22Rv1 (cell line): ENCODE measurements at regions not wholly inside any gene's neighbourhood (a gene's known extent, or its start where the extent isn't known, plus 50 kb on each side); places are given as distances from the start of the nearest gene placed in this dataset.

Experiments used
- ZFX ChIP-seq: fragments of 450-650 bp; IDR thresholded peaks from 2 replicates; pipeline ENCODE4 v1.6.1; 2017; ENCODE audit warnings: antibody characterized with exemption, borderline replicate concordance
- TF ChIP-seq, protein P1 (sequence below): fragments of 450-650 bp; IDR thresholded peaks from 2 replicates; pipeline ENCODE4 v1.5.1; 2017; ENCODE audit warnings: mild to moderate bottlenecking

DNA sequence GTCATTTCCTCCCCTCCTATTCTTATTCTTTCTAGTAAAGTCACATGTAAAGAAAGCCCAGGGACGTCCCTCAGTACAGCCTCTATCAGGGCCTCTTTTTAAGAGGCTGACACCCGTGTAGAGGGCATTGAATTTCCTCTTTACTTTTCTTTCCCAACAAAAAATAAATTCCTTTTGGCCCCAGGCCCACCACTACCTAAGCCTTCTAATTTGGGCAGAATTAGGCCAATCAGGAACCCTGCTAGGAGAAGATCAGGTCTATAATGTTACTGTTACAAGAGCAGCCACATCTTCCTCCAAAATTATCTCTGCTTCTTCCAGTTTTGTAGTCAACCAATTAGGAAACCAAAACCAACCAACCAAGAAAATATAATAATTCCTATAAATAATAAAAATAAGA lies 189.6 kb upstream of the NREP start:
- TF ChIP-seq, protein P1, sequence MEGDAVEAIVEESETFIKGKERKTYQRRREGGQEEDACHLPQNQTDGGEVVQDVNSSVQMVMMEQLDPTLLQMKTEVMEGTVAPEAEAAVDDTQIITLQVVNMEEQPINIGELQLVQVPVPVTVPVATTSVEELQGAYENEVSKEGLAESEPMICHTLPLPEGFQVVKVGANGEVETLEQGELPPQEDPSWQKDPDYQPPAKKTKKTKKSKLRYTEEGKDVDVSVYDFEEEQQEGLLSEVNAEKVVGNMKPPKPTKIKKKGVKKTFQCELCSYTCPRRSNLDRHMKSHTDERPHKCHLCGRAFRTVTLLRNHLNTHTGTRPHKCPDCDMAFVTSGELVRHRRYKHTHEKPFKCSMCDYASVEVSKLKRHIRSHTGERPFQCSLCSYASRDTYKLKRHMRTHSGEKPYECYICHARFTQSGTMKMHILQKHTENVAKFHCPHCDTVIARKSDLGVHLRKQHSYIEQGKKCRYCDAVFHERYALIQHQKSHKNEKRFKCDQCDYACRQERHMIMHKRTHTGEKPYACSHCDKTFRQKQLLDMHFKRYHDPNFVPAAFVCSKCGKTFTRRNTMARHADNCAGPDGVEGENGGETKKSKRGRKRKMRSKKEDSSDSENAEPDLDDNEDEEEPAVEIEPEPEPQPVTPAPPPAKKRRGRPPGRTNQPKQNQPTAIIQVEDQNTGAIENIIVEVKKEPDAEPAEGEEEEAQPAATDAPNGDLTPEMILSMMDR: no peak
- no peak for TF ChIP-seq ZFX
